ENCODE measurements at regions not wholly inside any gene's neighbourhood (a gene's known extent, or its start where the extent isn't known, plus 50 kb on each side); places are given as distances from the start of the nearest gene placed in this dataset.

GRCh38 chr3:5429517-5429890, 242.0 kb downstream of the EDEM1 start:
- BruUV-seq (replicated peaks), result no TSS peak
- H3K4me1 ChIP-seq (ENCODE audit: insufficient read depth, low read length, poor library complexity, severe bottlenecking), result peaks cover 1% of the 10 kb centered on the region
- H3K27ac ChIP-seq (ENCODE audit: low read depth, low read length, poor library complexity, severe bottlenecking), result no peak overlapping the region
- CTCF ChIA-PET (ENCODE audit: unreplicated experiment), result no interaction called here
- TF ChIP-seq EZH2phosphoT487 (IDR thresholded peaks at IDR 0.05; ENCODE audit: borderline replicate concordance, low read depth, low read length), result no peak
- TF ChIP-seq CTCF (conservative IDR thresholded peaks at IDR 0.05; ENCODE audit: low read length), result no peak
- H3K9me3 ChIP-seq (ENCODE audit: low read length), result no peaks in the 10 kb centered on the region
- no peaks in the 10 kb centered on the region for H3K79me2 ChIP-seq (ENCODE audit: insufficient read depth, low read depth, low read length)
- no peak overlapping the region for H3K4me2 ChIP-seq (ENCODE audit: low read length)
- H3K4me3 ChIP-seq (ENCODE audit: low read depth, low read length, poor library complexity, severe bottlenecking), result no peak overlapping the region
- POLR2A ChIA-PET, result interaction anchor here (1.1 kb wide), 1 partner anchor 20 kb away, joined by 3 read pairs; no protein-coding TSS in a partner anchor
- no peaks in the 10 kb centered on the region for H3K36me3 ChIP-seq (ENCODE audit: insufficient read depth, low read length)
- DNase-seq (ENCODE audit: low spot score), result no peak
- no peaks in the 10 kb centered on the region for H3K9me2 ChIP-seq (ENCODE audit: insufficient read depth, low read length)
- H2AFZ ChIP-seq (ENCODE audit: low read length), result no peak overlapping the region
- intact Hi-C loops (cut with micrococcal nuclease; ENCODE audit: unreplicated experiment), result loop anchor here (5.0 to 10.0 kb wide), 2 partner anchors 125 to 202 kb away; no protein-coding TSS in a partner anchor
- H4K20me1 ChIP-seq (ENCODE audit: insufficient read depth, low read length), result no peaks in the 10 kb centered on the region

- Histone ChIP-seq H3K4me3 (ENCODE audit: low read depth, low read length, poor library complexity, severe bottlenecking) (no peak overlapping the region), H3K4me1 (ENCODE audit: insufficient read depth, low read length, poor library complexity, severe bottlenecking) (peaks cover 7% of the 10 kb centered on the region), H3K27ac (ENCODE audit: low read depth, low read length, poor library complexity, severe bottlenecking) (no peak overlapping the region), H3K9me2 (ENCODE audit: insufficient read depth, low read length) (no peaks in the 10 kb centered on the region), H2AFZ (ENCODE audit: low read length) (no peak overlapping the region), H3K9me3 (ENCODE audit: low read length) (no peaks in the 10 kb centered on the region), H3K79me2 (ENCODE audit: insufficient read depth, low read depth, low read length) (no peaks in the 10 kb centered on the region), H4K20me1 (ENCODE audit: insufficient read depth, low read length) (no peaks in the 10 kb centered on the region), H3K36me3 (ENCODE audit: insufficient read depth, low read length) (no peaks in the 10 kb centered on the region), H3K4me2 (ENCODE audit: low read length) (no peak overlapping the region)
- intact Hi-C loops (cut with micrococcal nuclease; ENCODE audit: unreplicated experiment), result no loop called here
- ChIA-PET CTCF (ENCODE audit: unreplicated experiment) (no interaction called here), POLR2A (no interaction called here)
- no peak for TF ChIP-seq EZH2phosphoT487 (IDR thresholded peaks at IDR 0.05; ENCODE audit: borderline replicate concordance, low read depth, low read length)
- no peak for DNase-seq (ENCODE audit: low spot score)
- no TSS peak for BruUV-seq (replicated peaks)
Measured at GRCh38 chr3:5430701-5431100, 243.2 kb downstream of the EDEM1 start.

- ChIA-PET POLR2A (no interaction called here), CTCF (ENCODE audit: unreplicated experiment) (no interaction called here)
- no peaks in the 10 kb centered on the region for H4K20me1 ChIP-seq (ENCODE audit: insufficient read depth, low read length)
- H3K4me1 ChIP-seq (ENCODE audit: insufficient read depth, low read length, poor library complexity, severe bottlenecking), result peaks cover 7% of the 10 kb centered on the region
- H3K79me2 ChIP-seq (ENCODE audit: insufficient read depth, low read depth, low read length), result no peaks in the 10 kb centered on the region
- no peaks in the 10 kb centered on the region for H3K36me3 ChIP-seq (ENCODE audit: insufficient read depth, low read length)
- no peak for TF ChIP-seq EZH2phosphoT487 (IDR thresholded peaks at IDR 0.05; ENCODE audit: borderline replicate concordance, low read depth, low read length)
- TF ChIP-seq CTCF (conservative IDR thresholded peaks at IDR 0.05; ENCODE audit: low read length), result no peak
- H2AFZ ChIP-seq (ENCODE audit: low read length), result no peak overlapping the region
- H3K4me2 ChIP-seq (ENCODE audit: low read length), result no peak overlapping the region
- no peaks in the 10 kb centered on the region for H3K9me2 ChIP-seq (ENCODE audit: insufficient read depth, low read length)
- intact Hi-C loops (cut with micrococcal nuclease; ENCODE audit: unreplicated experiment), result no loop called here
- no peak for DNase-seq (ENCODE audit: low spot score)
- no peak overlapping the region for H3K4me3 ChIP-seq (ENCODE audit: low read depth, low read length, poor library complexity, severe bottlenecking)
- H3K27ac ChIP-seq (ENCODE audit: low read depth, low read length, poor library complexity, severe bottlenecking), result no peak overlapping the region
- H3K9me3 ChIP-seq (ENCODE audit: low read length), result no peaks in the 10 kb centered on the region
- no TSS peak for BruUV-seq (replicated peaks)
Measured at GRCh38 chr3:5431146-5431545, 243.6 kb downstream of the EDEM1 start.

Data from OCI-LY7 (cell line).